Right atrium auricular region (tissue), 2 donors: ENCODE measurements at regions not wholly inside any gene's neighbourhood (a gene's known extent, or its start where the extent isn't known, plus 50 kb on each side); places are given as distances from the start of the nearest gene placed in this dataset.

Experiments used
- DNase-seq: peaks from one replicate; pipeline ENCODE4 v3.0.0-alpha.2; 2019; ENCODE audit warnings: low spot score
- H3K27ac ChIP-seq, 2 donors: fragments of 200-600 bp; sonication (generic); 1 replicate in 1 of 2; 2 replicates in 1 of 2; pipeline ENCODE4 v1.5.1; 2016 to 2019
- H3K27me3 ChIP-seq, 2 donors: fragments of 200-600 bp; sonication (generic); one replicate each; pipeline versions ENCODE4 v1.5.1 to v1.6.0; 2017 to 2019
- H3K36me3 ChIP-seq: fragments of 200-600 bp; sonication (generic); one replicate; pipeline ENCODE4 v1.5.1; 2016
- H3K4me1 ChIP-seq, 2 donors: fragments of 200-600 bp; sonication (generic); one replicate each; pipeline versions ENCODE4 v1.5.1 to v1.6.0; 2017 to 2019
- H3K4me3 ChIP-seq, 2 donors: fragments of 200-600 bp; sonication (generic); 1 replicate in 1 of 2; 2 replicates in 1 of 2; pipeline ENCODE4 v1.5.1; 2017 to 2019; ENCODE audit warnings: mild to moderate bottlenecking in 1 of 2, moderate library complexity in 1 of 2
- H3K9me3 ChIP-seq, 2 donors: fragments of 200-600 bp; sonication (generic); one replicate each; pipeline ENCODE4 v1.5.1; 2019
- TF ChIP-seq, protein P1 (sequence below), 2 donors: fragments of 200-600 bp; sonication (generic); IDR thresholded peaks; one replicate each; pipeline ENCODE4 v1.5.1; 2019; ENCODE audit warnings: antibody characterized with exemption in 2 of 2

DNA sequence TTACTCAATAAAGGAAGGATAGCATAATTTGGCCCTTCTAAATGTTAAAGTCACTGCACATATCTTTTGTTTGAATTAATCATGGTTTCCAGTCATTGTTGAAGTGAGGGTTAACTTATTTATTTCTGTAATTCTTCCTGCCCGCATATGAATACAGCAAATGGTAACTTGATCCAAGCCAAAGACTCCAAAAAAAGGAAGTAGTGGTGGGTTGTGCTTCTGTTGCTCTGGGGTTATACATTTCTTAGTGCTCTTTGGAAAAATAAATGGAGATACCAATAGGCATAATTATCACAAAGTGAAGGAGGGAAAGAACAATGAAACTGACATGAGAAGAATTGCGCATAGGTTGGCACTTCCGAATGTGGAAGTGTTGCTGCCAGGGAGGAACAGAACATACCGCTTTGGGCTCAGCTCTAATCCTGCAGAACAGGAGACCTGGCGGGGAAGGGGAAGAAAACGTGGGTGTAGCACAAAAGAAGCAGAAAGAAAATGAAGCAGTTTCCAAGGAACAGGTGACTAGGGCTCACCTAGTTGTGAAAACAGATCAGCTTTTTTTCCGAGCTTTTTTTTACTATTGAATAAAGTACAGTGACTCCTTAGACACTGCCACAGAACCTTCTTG is 69.7 kb upstream of the TAF11L2 start:
- H3K27ac ChIP-seq = no peak overlapping the region
- H3K9me3 ChIP-seq = no peaks in the 10 kb centered on the region
- H3K4me1 ChIP-seq = no peaks in the 10 kb centered on the region
- no peaks in the 10 kb centered on the region for H3K27me3 ChIP-seq
- H3K4me3 ChIP-seq = no peak overlapping the region
- DNase-seq = no peak
- TF ChIP-seq, protein P1, sequence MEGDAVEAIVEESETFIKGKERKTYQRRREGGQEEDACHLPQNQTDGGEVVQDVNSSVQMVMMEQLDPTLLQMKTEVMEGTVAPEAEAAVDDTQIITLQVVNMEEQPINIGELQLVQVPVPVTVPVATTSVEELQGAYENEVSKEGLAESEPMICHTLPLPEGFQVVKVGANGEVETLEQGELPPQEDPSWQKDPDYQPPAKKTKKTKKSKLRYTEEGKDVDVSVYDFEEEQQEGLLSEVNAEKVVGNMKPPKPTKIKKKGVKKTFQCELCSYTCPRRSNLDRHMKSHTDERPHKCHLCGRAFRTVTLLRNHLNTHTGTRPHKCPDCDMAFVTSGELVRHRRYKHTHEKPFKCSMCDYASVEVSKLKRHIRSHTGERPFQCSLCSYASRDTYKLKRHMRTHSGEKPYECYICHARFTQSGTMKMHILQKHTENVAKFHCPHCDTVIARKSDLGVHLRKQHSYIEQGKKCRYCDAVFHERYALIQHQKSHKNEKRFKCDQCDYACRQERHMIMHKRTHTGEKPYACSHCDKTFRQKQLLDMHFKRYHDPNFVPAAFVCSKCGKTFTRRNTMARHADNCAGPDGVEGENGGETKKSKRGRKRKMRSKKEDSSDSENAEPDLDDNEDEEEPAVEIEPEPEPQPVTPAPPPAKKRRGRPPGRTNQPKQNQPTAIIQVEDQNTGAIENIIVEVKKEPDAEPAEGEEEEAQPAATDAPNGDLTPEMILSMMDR (IDR thresholded peaks at IDR 0.05) = no peak
- no peaks in the 10 kb centered on the region for H3K36me3 ChIP-seq

- TF ChIP-seq, protein P1 (IDR thresholded peaks at IDR 0.05) = no peak
- H3K9me3 ChIP-seq = no peaks in the 10 kb centered on the region
These were observed 68.7 kb upstream of the TAF11L2 start for GRCh38 chr5:17429353-17429752.

DNA sequence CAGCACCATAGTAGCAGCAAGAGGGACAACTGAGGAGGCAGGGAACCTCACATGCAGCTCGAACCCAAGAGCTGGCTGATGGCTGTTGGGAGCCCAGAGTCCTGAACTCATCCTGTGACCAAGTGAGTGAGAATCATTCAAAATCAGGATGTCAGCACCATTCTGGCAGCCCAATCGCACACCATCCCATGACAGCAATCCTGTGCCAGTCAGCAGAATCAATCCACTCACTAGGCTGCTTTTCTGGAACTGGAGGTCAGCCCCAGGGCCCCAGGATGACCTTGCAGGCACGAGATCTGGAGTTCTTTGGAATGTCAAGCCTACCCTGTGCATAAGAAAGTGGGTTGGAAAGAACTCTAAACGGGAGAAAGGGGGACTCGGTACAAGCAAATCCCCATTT is 67.8 kb upstream of the TAF11L2 start:
- no peaks in the 10 kb centered on the region for H3K27me3 ChIP-seq
- no peaks in the 10 kb centered on the region for H3K36me3 ChIP-seq
- H3K9me3 ChIP-seq = no peaks in the 10 kb centered on the region
- no peak overlapping the region for H3K27ac ChIP-seq
- no peak overlapping the region for H3K4me3 ChIP-seq
- H3K4me1 ChIP-seq = no peaks in the 10 kb centered on the region
- no peak for DNase-seq
- TF ChIP-seq, protein P1 (IDR thresholded peaks at IDR 0.05) = no peak

More at GRCh38 chr5:17429353-17429752, 68.7 kb upstream of the TAF11L2 start:
- Histone ChIP-seq H3K27me3 (no peaks in the 10 kb centered on the region), H3K4me3 (no peak overlapping the region), H3K4me1 (no peaks in the 10 kb centered on the region), H3K27ac (no peak overlapping the region), H3K36me3 (no peaks in the 10 kb centered on the region)
- no peak for DNase-seq

DNA sequence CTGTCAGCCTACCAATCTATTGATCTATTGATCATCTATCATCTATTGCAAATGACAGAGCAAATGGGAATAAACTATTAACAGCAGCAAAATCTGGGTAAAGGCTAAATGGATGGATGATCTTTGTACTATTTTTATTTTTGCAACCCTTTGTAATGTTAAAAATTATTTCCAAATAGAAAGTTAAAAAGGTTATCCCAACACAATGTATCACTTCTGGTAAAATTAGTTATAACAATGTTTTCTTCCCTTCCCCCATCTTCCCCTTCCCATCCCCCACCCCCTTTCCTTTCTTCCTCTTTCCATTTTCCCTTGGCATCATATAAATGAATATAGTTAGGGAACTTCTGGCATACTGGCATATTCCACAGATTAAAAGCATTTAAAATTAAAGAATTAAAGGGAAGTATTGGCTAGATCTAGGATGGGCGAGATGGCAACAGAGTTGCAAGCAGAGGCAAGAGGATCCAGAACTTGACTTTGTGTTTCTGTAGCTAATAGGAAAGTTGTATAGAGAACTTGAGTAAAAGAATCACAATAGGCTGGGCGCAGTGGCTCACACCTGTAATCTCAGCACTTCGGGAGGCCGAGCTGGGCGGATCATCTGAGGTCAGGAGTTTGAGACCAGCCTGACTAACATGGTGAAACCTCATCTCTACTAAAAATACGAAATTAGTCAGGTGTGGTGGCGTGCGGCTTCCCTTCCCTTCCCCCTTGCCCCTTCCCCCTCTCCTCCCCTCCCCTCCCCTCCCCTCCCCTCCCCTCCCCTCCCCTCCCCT is 66.6 kb upstream of the TAF11L2 start:
- TF ChIP-seq, protein P1 (IDR thresholded peaks at IDR 0.05) = no peak
- H3K27ac ChIP-seq = no peak overlapping the region
- H3K4me3 ChIP-seq = no peak overlapping the region
- H3K9me3 ChIP-seq = no peaks in the 10 kb centered on the region
- H3K36me3 ChIP-seq = no peaks in the 10 kb centered on the region
- DNase-seq = no peak
- no peaks in the 10 kb centered on the region for H3K27me3 ChIP-seq
- no peaks in the 10 kb centered on the region for H3K4me1 ChIP-seq

GRCh38 chr5:17432569-17432968 is 65.5 kb upstream of the TAF11L2 start:
- TF ChIP-seq, protein P1 (IDR thresholded peaks at IDR 0.05) = no peak
- Histone ChIP-seq H3K27ac (no peak overlapping the region), H3K27me3 (no peaks in the 10 kb centered on the region), H3K4me1 (no peaks in the 10 kb centered on the region), H3K4me3 (no peak overlapping the region), H3K9me3 (no peaks in the 10 kb centered on the region), H3K36me3 (no peaks in the 10 kb centered on the region)
- no peak for DNase-seq
